HG02973 (cell line): ENCODE measurements at regions not wholly inside any gene's neighbourhood (a gene's known extent, or its start where the extent isn't known, plus 50 kb on each side); places are given as distances from the start of the nearest gene placed in this dataset.

Source experiments
- ATAC-seq: cut with Tn5 transposase; IDR thresholded peaks from one replicate; pipeline ENCODE4 v1.9.1; 2021; ENCODE audit warnings: moderate library complexity; ENCODE audit not compliant: unreplicated experiment

- no peak for ATAC-seq
These were observed 1207.4 kb downstream of the ADGRL3 start for GRCh38 chr4:62407534-62407933.

- ATAC-seq, result no peak
These were observed 1202.1 kb downstream of the ADGRL3 start for GRCh38 chr4:62402088-62402806.

GRCh38 chr4:62399242-62399641, 1199.1 kb downstream of the ADGRL3 start:
- no peak for ATAC-seq

GRCh38 chr4:62398318-62398717, 1198.2 kb downstream of the ADGRL3 start:
- ATAC-seq, result no peak

GRCh38 chr4:62394766-62395165, 1194.6 kb downstream of the ADGRL3 start:
- no peak for ATAC-seq

- ATAC-seq, result no peak
These were observed 1187.7 kb downstream of the ADGRL3 start for GRCh38 chr4:62387808-62388207.

GRCh38 chr4:62377700-62378099, 1177.6 kb downstream of the ADGRL3 start:
- no peak for ATAC-seq

GRCh38 chr4:62377245-62377644, 1177.1 kb downstream of the ADGRL3 start:
- no peak for ATAC-seq

GRCh38 chr4:62366939-62367338, 1166.8 kb downstream of the ADGRL3 start:
- ATAC-seq, result no peak

GRCh38 chr4:62360156-62360545, 1160.0 kb downstream of the ADGRL3 start:
- no peak for ATAC-seq

GRCh38 chr4:62359441-62360155, 1159.5 kb downstream of the ADGRL3 start:
- no peak for ATAC-seq

GRCh38 chr4:62344915-62345314, 1144.8 kb downstream of the ADGRL3 start:
- ATAC-seq, result no peak

GRCh38 chr4:62344474-62344873, 1144.3 kb downstream of the ADGRL3 start:
- no peak for ATAC-seq

GRCh38 chr4:62342346-62342745, 1142.2 kb downstream of the ADGRL3 start:
- no peak for ATAC-seq

- ATAC-seq, result no peak
These were observed 1128.4 kb downstream of the ADGRL3 start for GRCh38 chr4:62328526-62328925.

GRCh38 chr4:62327612-62328297, 1127.6 kb downstream of the ADGRL3 start:
- ATAC-seq, result no peak

- ATAC-seq, result no peak
These were observed 1124.1 kb downstream of the ADGRL3 start for GRCh38 chr4:62324215-62324614.

- ATAC-seq, result no peak
These were observed 1120.5 kb downstream of the ADGRL3 start for GRCh38 chr4:62320612-62321011.

GRCh38 chr4:62302710-62303109, 1102.6 kb downstream of the ADGRL3 start:
- no peak for ATAC-seq

GRCh38 chr4:62301500-62301899, 1101.4 kb downstream of the ADGRL3 start:
- no peak for ATAC-seq

- ATAC-seq, result no peak
These were observed 1093.4 kb downstream of the ADGRL3 start for GRCh38 chr4:62293551-62293950.

GRCh38 chr4:62292911-62293310, 1092.8 kb downstream of the ADGRL3 start:
- ATAC-seq, result no peak
